Transverse colon (tissue), 3 donors: ENCODE measurements at regions not wholly inside any gene's neighbourhood (a gene's known extent, or its start where the extent isn't known, plus 50 kb on each side); places are given as distances from the start of the nearest gene placed in this dataset.

Source experiments
- CTCF ChIP-seq, 5 experiments: fragments of 200-600 bp in 3 of 5; fragments of 450-650 bp in 2 of 5; sonication (generic) in 3 of 5; IDR thresholded peaks; 1 replicate in 2 of 5; 2 replicates in 3 of 5; pipeline ENCODE4 v1.5.1; 2016 to 2017; ENCODE audit warnings: antibody characterized with exemption in 5 of 5, inconsistent platforms in 3 of 5, mild to moderate bottlenecking in 2 of 5, moderate library complexity in 1 of 5
- EP300 ChIP-seq: sonication (generic); formaldehyde crosslinking; IDR thresholded peaks from one replicate; pipeline ENCODE4 v1.6.1; 2017; ENCODE audit warnings: antibody characterized with exemption, low read depth

- TF ChIP-seq CTCF (IDR thresholded peaks at IDR 0.05) (no peak), EP300 (no peak)
Observed at GRCh38 chr22:49253656-49254055, 574.0 kb downstream of the BRD1 start.
